DND-41 (cell line): ENCODE measurements at regions not wholly inside any gene's neighbourhood (a gene's known extent, or its start where the extent isn't known, plus 50 kb on each side); places are given as distances from the start of the nearest gene placed in this dataset.

ENCODE experiments used
- EZH2 ChIP-seq: IDR thresholded peaks from 3 replicates; pipeline ENCODE4 v1.6.1; 2012; ENCODE audit warnings: borderline replicate concordance, low read depth, mild to moderate bottlenecking, moderate library complexity, low read length, inconsistent platforms; ENCODE audit not compliant: severe bottlenecking
- TF ChIP-seq, protein P1 (sequence below): IDR thresholded peaks from 2 replicates; pipeline ENCODE4 v1.5.1; 2012; ENCODE audit warnings: borderline replicate concordance, low read length, moderate library complexity, mild to moderate bottlenecking; ENCODE audit not compliant: poor library complexity, severe bottlenecking; ENCODE audit errors: extremely low read depth

DNA sequence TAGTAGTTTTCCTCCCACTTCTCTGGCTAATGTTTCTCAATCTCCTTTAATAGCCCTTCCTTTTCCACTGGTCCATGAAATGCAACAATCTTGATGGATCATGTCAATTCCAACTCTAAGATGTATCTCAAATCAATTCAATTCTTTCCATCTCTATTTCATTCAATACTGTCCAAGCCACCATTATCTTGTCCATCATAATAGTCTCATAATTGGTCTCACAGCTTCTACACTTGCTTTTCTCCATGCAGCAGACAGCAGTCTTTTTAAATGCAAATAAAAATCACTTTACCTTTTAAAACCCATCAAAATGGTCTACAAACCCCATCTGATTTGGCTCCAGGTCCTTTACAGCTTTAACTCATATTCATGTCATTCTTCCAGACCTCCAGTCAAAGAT is 226.6 kb downstream of the EPHA4 start:
- TF ChIP-seq, protein P1, sequence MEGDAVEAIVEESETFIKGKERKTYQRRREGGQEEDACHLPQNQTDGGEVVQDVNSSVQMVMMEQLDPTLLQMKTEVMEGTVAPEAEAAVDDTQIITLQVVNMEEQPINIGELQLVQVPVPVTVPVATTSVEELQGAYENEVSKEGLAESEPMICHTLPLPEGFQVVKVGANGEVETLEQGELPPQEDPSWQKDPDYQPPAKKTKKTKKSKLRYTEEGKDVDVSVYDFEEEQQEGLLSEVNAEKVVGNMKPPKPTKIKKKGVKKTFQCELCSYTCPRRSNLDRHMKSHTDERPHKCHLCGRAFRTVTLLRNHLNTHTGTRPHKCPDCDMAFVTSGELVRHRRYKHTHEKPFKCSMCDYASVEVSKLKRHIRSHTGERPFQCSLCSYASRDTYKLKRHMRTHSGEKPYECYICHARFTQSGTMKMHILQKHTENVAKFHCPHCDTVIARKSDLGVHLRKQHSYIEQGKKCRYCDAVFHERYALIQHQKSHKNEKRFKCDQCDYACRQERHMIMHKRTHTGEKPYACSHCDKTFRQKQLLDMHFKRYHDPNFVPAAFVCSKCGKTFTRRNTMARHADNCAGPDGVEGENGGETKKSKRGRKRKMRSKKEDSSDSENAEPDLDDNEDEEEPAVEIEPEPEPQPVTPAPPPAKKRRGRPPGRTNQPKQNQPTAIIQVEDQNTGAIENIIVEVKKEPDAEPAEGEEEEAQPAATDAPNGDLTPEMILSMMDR: no peak
- no peak for TF ChIP-seq EZH2
